HepG2 (cell line): ENCODE measurements at regions not wholly inside any gene's neighbourhood (a gene's known extent, or its start where the extent isn't known, plus 50 kb on each side); places are given as distances from the start of the nearest gene placed in this dataset.

Experiments
- AFF4 ChIP-seq: sonication (generic); formaldehyde crosslinking; IDR thresholded peaks from 2 replicates; pipeline ENCODE4 v1.4.0; 2020; ENCODE audit warnings: missing genetic modification reagents
- KAT7 ChIP-seq: IDR thresholded peaks from 2 replicates; pipeline ENCODE4 v1.6.1; 2018; ENCODE audit warnings: borderline replicate concordance, missing compliant biosample characterization
- MAZ ChIP-seq, 2 experiments: sonication (generic) in 1 of 2; formaldehyde crosslinking in 1 of 2; IDR thresholded peaks; 2 replicates each; pipeline versions ENCODE4 v1.5.0 to v1.6.1; 2012 to 2020; ENCODE audit warnings: low read depth in 2 of 2, mild to moderate bottlenecking in 2 of 2, borderline replicate concordance in 1 of 2, improper control_type of control experiment in 1 of 2, low read length in 1 of 2, missing genetic modification reagents in 1 of 2, moderate library complexity in 1 of 2
- NFIB ChIP-seq: sonication (generic); formaldehyde crosslinking; IDR thresholded peaks from 2 replicates; pipeline ENCODE4 v1.9.0; 2021; ENCODE audit warnings: missing genetic modification reagents, mild to moderate bottlenecking, borderline replicate concordance
- PHF21A ChIP-seq: sonication (generic); formaldehyde crosslinking; IDR thresholded peaks from 2 replicates; pipeline ENCODE4 v1.5.0; 2020; ENCODE audit warnings: mild to moderate bottlenecking, missing genetic modification reagents
- PRMT3 ChIP-seq: sonication (generic); formaldehyde crosslinking; IDR thresholded peaks from 2 replicates; pipeline ENCODE4 v1.8.1; 2022; ENCODE audit warnings: low read depth, mild to moderate bottlenecking, moderate library complexity, missing genetic modification reagents, borderline replicate concordance
- SNAPC4 ChIP-seq: sonication (generic); formaldehyde crosslinking; IDR thresholded peaks from 2 replicates; pipeline ENCODE4 v1.4.0; 2020; ENCODE audit warnings: mild to moderate bottlenecking, missing genetic modification reagents
- ZBTB25 ChIP-seq: IDR thresholded peaks from 2 replicates; pipeline ENCODE4 v1.6.1; 2018; ENCODE audit warnings: missing genetic modification reagents
- ZBTB39 ChIP-seq: sonication (generic); formaldehyde crosslinking; IDR thresholded peaks from 2 replicates; pipeline ENCODE4 v1.5.0; 2020; ENCODE audit warnings: missing genetic modification reagents
- ZMYM4 ChIP-seq: sonication (generic); formaldehyde crosslinking; IDR thresholded peaks from 2 replicates; pipeline ENCODE4 v1.8.1; 2023; ENCODE audit warnings: mild to moderate bottlenecking, missing genetic modification reagents
- ZNF598 ChIP-seq: sonication (generic); formaldehyde crosslinking; IDR thresholded peaks from 2 replicates; pipeline ENCODE4 v1.5.1; 2020; ENCODE audit warnings: mild to moderate bottlenecking, missing genetic modification reagents, borderline replicate concordance
- ZNF614 ChIP-seq: IDR thresholded peaks from 2 replicates; pipeline ENCODE4 v1.6.1; 2018; ENCODE audit warnings: missing biosample characterization, missing genetic modification reagents, inconsistent platforms, borderline replicate concordance
- ZNF616 ChIP-seq: sonication (generic); formaldehyde crosslinking; IDR thresholded peaks from 2 replicates; pipeline ENCODE4 v1.5.0; 2020; ENCODE audit warnings: low read depth, mild to moderate bottlenecking, missing genetic modification reagents
- ZNF674 ChIP-seq: sonication (generic); formaldehyde crosslinking; IDR thresholded peaks from 2 replicates; pipeline ENCODE4 v1.5.0; 2020; ENCODE audit warnings: low read depth, mild to moderate bottlenecking, missing genetic modification reagents

GRCh38 chr2:100742277-100743254, 77.4 kb upstream of the NPAS2 start (continued):
- TF ChIP-seq SNAPC4 (CRISPR knock-in tag): no peak
- no peak for TF ChIP-seq PRMT3 (CRISPR knock-in tag)
- no peak for TF ChIP-seq ZNF616 (CRISPR knock-in tag)
- TF ChIP-seq ZNF614 (CRISPR knock-in tag): no peak; the same call in 1 of the 2 replicates
- TF ChIP-seq ZBTB39 (CRISPR knock-in tag): no peak
- TF ChIP-seq ZBTB25 (CRISPR knock-in tag): no peak
- TF ChIP-seq ZNF674 (CRISPR knock-in tag): no peak
- 0 out of 2 replicates have a peak, but pooled peaks have one; percentile 23 for TF ChIP-seq PHF21A (CRISPR knock-in tag)
- no peak for TF ChIP-seq ZMYM4 (CRISPR knock-in tag)
- no peak for TF ChIP-seq AFF4 (CRISPR knock-in tag)
- TF ChIP-seq NFIB: no peak
- TF ChIP-seq KAT7 (CRISPR knock-in tag): no peak
- TF ChIP-seq MAZ (IDR thresholded peaks at IDR 0.05; ENCODE audit: borderline replicate concordance, low read depth, low read length): no peak
- no peak for TF ChIP-seq MAZ (CRISPR knock-in tag; IDR thresholded peaks at IDR 0.05; ENCODE audit: low read depth)
- TF ChIP-seq ZNF598 (CRISPR knock-in tag): no peak
